ENCODE measurements at regions not wholly inside any gene's neighbourhood (a gene's known extent, or its start where the extent isn't known, plus 50 kb on each side); places are given as distances from the start of the nearest gene placed in this dataset.

DNA sequence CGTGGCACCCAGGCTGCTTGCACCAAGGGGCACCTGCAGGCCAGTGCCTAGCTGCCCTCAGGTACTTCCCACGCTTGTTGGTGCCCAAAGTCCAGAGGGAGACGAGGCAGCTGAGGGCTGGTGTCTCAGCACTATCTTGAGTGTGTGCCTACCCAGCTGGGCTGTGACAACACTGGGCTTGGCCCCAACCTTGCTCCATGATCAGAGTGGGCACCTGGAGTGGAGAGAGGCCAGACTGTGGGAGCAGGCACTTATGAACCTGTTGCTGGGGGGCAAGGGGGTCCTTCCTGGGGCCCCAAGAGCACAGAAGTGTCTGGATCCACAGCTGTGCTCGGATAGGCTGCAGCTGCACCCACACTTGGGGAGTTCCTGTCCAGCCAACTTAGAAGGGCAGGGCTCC, 314.7 kb downstream of the KCNJ2 start:
- no peak for DNase-seq (ENCODE audit: low read depth)
- TF ChIP-seq, protein P1, sequence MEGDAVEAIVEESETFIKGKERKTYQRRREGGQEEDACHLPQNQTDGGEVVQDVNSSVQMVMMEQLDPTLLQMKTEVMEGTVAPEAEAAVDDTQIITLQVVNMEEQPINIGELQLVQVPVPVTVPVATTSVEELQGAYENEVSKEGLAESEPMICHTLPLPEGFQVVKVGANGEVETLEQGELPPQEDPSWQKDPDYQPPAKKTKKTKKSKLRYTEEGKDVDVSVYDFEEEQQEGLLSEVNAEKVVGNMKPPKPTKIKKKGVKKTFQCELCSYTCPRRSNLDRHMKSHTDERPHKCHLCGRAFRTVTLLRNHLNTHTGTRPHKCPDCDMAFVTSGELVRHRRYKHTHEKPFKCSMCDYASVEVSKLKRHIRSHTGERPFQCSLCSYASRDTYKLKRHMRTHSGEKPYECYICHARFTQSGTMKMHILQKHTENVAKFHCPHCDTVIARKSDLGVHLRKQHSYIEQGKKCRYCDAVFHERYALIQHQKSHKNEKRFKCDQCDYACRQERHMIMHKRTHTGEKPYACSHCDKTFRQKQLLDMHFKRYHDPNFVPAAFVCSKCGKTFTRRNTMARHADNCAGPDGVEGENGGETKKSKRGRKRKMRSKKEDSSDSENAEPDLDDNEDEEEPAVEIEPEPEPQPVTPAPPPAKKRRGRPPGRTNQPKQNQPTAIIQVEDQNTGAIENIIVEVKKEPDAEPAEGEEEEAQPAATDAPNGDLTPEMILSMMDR (IDR thresholded peaks at IDR 0.05; ENCODE audit: insufficient read depth, low read depth, low read length): no peak

DNA sequence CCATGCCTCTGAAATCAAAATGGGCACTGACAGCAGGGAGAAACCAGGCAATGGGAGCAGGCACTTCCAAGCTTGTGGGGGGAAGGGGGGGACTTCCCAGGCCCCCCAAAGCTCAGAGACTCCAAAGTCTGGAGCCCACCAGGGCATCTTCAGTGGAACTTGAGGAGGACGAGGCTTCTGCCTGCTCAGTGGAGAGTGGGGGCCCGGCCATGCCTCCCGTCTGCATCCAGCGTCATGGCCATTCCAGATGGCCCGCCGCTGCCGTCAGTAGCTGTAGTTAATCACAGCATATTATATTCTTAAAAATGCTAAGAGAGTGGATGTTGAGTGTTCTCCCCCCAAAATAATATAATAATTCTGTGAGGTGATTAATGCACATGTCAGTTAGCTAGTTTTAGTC, 315.2 kb downstream of the KCNJ2 start:
- TF ChIP-seq, protein P1 (IDR thresholded peaks at IDR 0.05; ENCODE audit: insufficient read depth, low read depth, low read length): no peak
- H3K4me3 ChIP-seq (ENCODE audit: low read depth, low read length): no peak overlapping the region
- no peak for DNase-seq (ENCODE audit: low read depth)

More for the DNA sequence above, 314.7 kb downstream of the KCNJ2 start:
- H3K4me3 ChIP-seq (ENCODE audit: low read depth, low read length): no peak overlapping the region

DNA sequence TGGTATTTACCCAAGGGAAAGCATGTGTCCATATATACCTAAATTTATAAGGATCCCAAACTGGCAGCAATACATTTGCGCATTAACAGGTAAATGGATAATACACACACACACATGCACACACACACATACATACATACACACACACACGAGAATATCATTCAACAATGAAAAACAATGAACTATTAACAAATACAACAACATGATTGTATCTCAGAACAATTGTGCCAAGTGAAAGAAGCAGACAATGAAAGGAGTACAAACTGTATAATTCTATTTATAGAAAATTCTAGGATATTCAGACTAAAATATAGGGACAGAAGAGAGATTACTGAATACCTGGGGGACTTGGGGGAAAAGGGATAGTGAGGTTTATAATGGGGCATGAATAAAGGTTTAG, 323.0 kb downstream of the KCNJ2 start:
- H3K4me3 ChIP-seq (ENCODE audit: low read depth, low read length): no peak overlapping the region
- no peak for DNase-seq (ENCODE audit: low read depth)
- TF ChIP-seq, protein P1 (IDR thresholded peaks at IDR 0.05; ENCODE audit: insufficient read depth, low read depth, low read length): no peak

DNA sequence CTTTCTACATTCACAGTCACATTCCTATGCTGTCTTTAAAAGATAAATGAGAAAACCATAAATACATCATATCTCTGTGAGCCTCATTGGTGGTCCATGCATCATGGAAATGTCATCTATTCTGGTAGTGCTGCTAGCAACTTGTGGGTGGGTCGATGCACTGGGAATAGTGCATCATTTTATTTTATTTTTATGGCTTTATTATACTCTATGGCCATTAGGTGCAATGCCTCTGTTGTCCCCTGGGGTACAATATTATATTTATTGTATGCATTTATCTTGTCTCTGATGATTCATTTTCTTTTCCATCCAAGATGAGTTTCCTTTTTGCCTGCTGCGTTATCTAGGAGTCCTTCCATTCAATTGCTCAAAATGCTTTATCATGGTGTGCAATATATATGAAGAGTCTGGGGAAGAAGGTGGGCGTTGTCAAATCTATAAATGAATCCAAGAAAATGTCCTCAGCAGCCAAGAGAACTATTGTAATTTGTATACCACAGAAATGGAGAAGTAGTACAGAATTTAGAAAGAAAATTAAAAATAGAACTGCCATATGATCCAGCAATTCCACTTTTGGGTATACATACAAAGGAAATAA, 324.0 kb downstream of the KCNJ2 start:
- DNase-seq (ENCODE audit: low read depth): no peak
- TF ChIP-seq, protein P1 (IDR thresholded peaks at IDR 0.05; ENCODE audit: insufficient read depth, low read depth, low read length): no peak
- H3K4me3 ChIP-seq (ENCODE audit: low read depth, low read length): no peak overlapping the region

DNA sequence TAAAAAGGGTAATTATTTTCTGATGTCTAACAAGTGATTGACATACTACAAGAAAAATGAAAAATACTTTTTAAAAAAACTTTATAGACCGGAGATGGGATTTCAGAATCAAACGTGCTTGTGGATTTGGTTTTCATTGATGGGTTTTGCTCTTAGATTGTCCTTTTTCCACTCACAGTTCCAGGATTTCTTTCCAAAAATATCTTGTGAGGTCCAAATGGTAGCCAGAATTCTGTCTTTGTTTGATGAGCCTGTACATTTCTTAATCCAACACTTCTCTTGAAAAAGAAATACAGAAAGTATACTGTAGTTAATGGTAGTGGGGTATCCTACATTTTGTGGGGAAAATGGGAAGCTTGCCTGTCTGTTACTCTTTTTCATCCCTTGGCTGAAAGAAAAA, 329.3 kb downstream of the KCNJ2 start:
- no peak for DNase-seq (ENCODE audit: low read depth)
- TF ChIP-seq, protein P1 (IDR thresholded peaks at IDR 0.05; ENCODE audit: insufficient read depth, low read depth, low read length): no peak
- H3K4me3 ChIP-seq (ENCODE audit: low read depth, low read length): no peak overlapping the region

DNA sequence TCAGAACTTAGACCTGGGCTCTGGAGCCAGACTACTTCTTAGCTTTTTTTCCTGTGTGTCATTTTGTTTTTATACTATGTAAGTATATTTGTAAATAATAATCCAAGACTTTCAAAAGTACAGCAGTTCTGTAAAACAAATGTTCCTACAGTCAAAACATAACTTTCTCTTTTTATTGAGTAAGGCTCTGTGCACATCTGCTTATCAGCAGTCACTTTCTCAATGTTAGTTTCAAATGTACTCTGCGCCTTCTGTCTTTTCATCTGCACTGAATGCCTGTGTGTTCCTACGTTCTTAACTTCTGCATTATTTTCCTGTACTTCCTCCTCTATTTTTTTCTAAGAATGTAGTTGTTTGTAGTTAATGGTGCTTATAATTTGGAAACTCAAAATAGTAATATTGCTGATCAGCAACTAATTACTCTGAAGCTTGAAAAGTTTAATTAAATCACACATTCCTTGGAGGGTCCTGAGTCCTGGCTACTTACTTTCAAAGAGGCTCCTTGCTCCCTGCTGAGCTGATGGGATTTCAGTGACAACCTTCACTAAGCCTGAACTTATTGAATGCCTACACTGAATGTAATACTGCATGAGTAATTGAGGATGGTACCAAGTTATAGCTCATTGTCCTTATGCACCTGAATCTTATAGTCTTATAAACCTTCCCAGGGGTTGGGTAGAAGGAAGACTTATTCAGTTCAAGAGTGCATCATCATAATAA, 329.9 kb downstream of the KCNJ2 start:
- no peak overlapping the region for H3K4me3 ChIP-seq (ENCODE audit: low read depth, low read length)
- TF ChIP-seq, protein P1 (IDR thresholded peaks at IDR 0.05; ENCODE audit: insufficient read depth, low read depth, low read length): no peak
- DNase-seq (ENCODE audit: low read depth): no peak

Measured in fibroblast of villous mesenchyme (primary cell).